GM19395 (cell line): ENCODE measurements at regions not wholly inside any gene's neighbourhood (a gene's known extent, or its start where the extent isn't known, plus 50 kb on each side); places are given as distances from the start of the nearest gene placed in this dataset.
"Not testable (repeated sequence)": the region's sequence is repeated elsewhere in the genome, so short reads cannot be mapped to it uniquely, and the experiment has no call there.

Source experiments
- ATAC-seq: cut with Tn5 transposase; IDR thresholded peaks from one replicate; pipeline ENCODE4 v1.9.1; 2021; ENCODE audit warnings: mild to moderate bottlenecking, moderate library complexity; ENCODE audit not compliant: unreplicated experiment

DNA sequence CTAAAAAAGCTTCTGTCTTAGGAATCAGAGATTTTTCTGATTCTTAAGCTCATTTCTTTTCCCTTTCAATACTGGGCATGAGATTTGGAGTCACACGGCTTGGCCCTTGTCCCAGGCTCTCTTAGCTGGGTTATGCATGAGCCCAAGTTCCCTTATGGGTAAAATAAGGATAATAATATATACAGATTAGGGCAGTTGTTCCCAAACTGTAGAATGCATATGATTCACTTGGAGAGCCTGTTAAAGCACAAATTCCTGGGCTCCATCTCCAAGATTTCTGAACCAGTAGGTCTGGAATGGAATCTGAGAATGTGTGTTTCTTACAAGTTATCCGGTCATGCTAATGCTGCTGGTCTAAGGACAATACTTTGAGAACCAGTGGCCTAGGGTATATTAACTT, 154.0 kb downstream of the REEP3 start:
- no peak for ATAC-seq

- no peak for ATAC-seq
Measured at GRCh38 chr10:63677001-63677400, 155.8 kb downstream of the REEP3 start.

DNA sequence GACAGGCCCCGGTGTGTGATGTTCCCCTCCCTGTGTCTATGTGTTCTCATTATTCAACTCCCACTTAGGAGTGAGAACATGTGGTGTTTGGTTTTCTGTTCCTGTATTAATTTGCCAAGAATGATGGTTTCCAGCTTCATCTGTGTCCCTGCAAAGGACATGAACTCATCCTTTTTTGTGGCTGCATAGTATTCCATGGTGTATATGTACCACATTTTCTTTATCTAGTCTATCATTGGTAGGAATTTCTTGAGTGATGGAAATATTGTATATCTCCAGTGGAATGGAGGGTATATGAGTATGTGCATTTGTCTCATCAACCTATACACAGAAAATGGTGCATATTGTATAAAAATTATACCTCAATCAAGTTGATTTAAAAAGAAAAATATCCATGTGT, 159.3 kb downstream of the REEP3 start:
- not testable (repeated sequence) for ATAC-seq

DNA sequence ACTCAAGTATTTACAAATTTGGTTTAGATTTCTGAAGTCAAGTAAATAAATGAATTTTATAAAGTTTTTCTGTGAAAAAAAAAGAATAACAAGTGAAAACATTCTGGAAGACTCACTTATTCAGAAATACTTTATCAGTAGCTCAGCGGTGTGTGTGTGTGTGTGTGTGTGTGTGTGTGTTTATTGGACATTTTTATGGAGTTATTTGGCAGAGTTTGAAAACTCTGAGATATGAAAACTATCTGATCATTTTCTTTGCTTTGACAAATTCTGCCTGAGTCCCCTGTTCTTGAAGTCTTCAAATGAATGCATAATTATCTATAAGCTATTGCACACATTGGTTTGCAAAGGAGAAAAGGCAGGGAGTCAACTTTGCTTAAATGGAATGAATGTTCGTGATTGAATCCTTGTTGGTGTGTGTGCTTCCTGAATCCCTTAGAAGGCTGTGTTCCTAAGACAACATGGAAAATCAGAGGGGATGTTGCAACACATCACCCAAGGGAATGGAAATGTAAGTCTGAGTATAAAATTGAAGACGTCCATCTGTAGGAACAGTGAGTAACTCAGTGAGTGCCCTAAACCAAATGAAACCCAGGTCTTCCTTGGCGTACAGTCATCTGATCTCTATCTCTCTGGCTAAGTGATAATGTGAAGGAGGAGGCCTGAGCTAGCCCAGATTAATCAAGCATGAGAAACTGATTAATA, 160.9 kb downstream of the REEP3 start:
- ATAC-seq: no peak

GRCh38 chr10:63682698-63683052, 161.5 kb downstream of the REEP3 start:
- ATAC-seq: not testable (repeated sequence)

DNA sequence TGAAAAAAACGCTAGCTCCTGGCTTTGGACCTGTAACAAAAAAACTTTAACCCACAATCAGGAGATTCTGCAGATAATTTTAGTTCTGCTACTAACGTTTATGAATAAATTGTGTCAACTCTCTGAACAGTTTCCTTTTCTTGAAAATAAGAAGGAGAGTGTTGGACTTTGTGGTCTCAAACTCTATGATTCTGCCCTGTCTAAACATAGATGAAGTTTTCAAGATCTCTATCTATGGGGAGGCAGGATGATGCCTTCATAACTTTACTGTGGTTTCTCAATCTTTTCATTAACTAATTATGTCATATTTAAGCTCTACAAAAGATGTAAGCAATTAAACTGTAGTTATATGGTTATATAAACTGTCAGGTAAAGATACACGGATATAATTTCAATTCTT, 162.0 kb downstream of the REEP3 start:
- no peak for ATAC-seq

DNA sequence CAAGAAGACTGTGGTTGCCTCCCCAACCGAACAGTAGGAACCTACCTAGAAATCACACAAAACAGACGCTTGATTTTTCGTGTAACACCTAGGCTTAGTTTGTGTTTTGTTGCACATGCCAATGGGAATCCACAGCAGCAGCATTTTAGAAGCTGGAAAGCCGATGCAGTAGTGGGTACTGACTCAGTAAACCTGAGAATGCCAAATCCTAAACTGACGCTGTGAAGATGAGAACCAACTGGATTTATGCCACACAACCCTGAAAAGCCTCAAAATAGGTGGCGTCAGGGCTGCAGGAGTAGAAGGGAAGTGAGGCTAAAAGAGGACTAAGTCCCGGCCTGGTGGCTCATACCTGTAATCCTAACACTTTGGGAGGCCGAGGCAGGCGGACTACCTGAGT, 162.5 kb downstream of the REEP3 start:
- ATAC-seq: no peak

DNA sequence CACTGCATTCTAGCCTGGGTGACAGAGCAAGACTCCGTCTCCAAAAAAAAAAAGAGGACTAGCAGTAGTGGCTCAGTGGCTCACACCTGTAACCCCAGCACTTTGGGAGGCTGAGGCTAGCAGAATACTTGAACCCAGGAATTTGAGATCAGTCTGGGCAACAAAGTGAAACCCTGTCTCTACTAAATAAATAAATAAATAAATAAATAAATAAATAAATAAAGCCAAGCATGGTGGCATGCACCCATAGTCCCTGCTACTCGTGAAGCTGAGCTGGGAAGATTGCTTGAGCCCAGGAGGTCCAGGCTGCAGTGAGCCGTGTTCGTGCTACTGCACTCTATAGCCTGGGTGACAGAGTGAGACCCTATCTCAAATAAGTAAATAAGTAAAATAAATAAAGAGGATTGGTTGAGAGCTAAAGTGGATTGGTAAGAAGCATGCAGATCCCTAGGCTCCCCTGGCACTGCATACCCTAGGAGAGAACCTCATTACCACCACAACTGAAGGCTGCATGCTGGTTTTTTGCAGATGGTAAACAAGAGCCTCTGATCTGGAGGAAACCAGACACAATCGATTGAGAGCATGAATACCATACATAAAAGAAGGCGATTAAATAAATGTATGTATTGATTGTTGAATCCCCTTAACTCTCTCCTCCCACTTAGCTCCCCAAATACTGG, 163.2 kb downstream of the REEP3 start:
- ATAC-seq: no peak

DNA sequence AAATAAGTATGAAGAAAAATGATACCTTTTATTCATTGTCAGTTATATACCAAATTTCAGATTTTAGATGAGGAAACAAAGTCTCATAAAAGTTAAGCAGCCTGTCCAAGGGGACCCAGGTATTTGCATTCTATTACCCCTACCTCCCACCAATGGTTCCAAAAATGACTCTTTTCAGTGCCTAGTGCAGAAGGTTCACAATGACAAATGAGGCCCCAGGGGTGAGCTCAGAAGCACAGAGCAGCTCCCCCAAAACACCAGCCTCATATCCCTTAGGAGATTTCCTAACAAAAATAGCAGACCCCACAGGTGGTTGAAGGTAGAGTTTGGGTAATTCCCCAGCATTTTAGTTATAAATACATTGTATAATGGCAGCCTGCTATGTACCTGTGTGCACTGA, 168.6 kb downstream of the REEP3 start:
- ATAC-seq: peak; percentile 56

DNA sequence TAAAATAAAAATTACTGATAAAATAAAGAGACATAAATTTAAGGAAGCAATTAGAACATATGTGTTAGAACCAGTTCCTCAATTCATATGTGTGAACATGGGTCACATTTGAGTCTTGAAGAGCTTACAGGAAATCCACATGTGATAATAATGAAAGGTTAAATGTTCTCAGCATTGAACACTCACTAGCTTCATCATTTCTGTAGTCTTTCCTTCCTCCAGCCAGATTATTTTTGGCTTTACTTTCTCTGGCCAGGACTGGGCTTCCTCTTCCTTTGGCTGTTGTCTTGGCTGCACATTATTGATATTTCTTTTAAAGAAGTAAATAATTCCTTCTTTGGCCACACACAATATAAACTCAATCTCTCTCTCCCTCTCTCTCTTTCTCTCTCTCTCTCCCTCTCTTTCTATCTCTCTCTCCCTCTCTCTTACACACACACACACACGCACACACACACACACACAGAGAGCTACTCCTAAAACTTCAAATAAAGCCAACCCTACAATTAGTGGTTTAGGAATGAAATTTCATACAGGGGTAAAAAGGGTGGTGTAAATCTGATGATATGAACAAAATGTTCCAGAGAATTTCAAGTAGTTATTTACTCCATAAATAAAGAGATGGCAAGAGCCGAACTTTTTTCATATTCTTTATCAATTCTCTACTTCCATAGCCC, 171.2 kb downstream of the REEP3 start:
- no peak for ATAC-seq

- not testable (repeated sequence) for ATAC-seq
Measured at GRCh38 chr10:63693021-63693420, 171.8 kb downstream of the REEP3 start.

GRCh38 chr10:63696205-63696604, 175.0 kb downstream of the REEP3 start:
- ATAC-seq: no peak

- ATAC-seq: peak; percentile 83
Measured at GRCh38 chr10:63697956-63698786, 177.0 kb downstream of the REEP3 start.

DNA sequence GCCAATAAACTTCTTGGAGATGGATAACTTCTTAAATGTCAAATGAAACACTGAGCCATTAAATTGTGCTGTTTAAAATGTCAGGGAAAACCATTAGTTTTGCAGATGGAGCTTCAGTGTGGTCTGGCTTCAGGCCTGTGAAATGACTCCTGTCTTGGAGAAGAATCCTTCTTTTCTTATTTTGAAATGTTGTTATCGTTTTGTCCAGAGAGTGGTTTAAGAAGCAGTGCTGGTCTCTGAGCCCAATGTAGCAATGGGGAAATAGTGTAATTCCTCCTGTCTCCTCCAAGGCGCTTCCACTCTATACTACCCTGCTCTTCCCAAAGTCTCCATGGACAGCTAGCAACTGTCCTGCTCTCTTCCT, 177.6 kb downstream of the REEP3 start:
- no peak for ATAC-seq

- ATAC-seq: no peak
Measured at GRCh38 chr10:63699785-63700613, 178.8 kb downstream of the REEP3 start.

GRCh38 chr10:63700631-63701156, 179.5 kb downstream of the REEP3 start:
- no peak for ATAC-seq

- no peak for ATAC-seq
Measured at GRCh38 chr10:63702092-63702491, 180.9 kb downstream of the REEP3 start.

DNA sequence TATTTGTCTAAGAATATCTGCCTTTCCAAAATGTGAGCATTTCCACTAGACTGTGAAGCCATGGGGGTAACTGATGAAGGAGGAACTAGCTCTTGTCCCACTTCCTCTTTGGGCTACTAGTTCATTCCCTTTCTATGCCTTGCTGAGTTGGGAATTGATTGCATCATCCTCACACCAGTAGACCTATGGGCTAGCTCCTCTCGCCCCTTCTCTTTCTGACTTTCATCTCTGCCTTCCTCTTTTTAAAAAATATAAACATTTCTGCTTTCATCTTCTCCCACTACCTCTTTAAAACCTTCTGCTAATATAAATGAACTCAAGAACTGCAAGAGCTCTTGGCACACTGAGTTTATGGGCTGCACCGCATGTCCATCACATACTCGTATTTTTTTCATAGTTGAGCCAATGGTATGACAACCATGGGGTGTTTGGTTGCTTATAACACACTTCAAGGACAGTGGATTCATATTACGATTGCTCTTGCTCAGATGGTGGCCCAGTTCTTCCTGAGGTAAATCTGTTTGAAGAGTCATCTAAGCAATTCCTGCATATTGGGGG, 182.0 kb downstream of the REEP3 start:
- ATAC-seq: peak; percentile 40

GRCh38 chr10:63703740-63704345, 182.6 kb downstream of the REEP3 start:
- no peak for ATAC-seq
